ENCODE measurements at regions not wholly inside any gene's neighbourhood (a gene's known extent, or its start where the extent isn't known, plus 50 kb on each side); places are given as distances from the start of the nearest gene placed in this dataset.

- H3K36me3 ChIP-seq (ENCODE audit: insufficient read depth, low read length) = no peaks in the 10 kb centered on the region
- H3K27me3 ChIP-seq (ENCODE audit: insufficient read depth, low read length) = 0 out of 2 replicates have a peak, but pooled peaks cover 4% of the 10 kb centered on the region
- no peak overlapping the region for H3K4me3 ChIP-seq (ENCODE audit: low read length)
- H3K4me1 ChIP-seq (ENCODE audit: insufficient read depth, low read length) = peaks cover 6% of the 10 kb centered on the region; the same call in 1 of the 2 replicates
- no peaks in the 10 kb centered on the region for H3K9me3 ChIP-seq (ENCODE audit: insufficient read depth, low read depth, low read length)
- no peak overlapping the region for H3K27ac ChIP-seq (ENCODE audit: low read depth, low read length)
- no peak overlapping the region for H3K9ac ChIP-seq (ENCODE audit: low read depth, low read length)
These were observed 339.2 kb downstream of the EN1 start for GRCh38 chr2:118508282-118508681.

DNA sequence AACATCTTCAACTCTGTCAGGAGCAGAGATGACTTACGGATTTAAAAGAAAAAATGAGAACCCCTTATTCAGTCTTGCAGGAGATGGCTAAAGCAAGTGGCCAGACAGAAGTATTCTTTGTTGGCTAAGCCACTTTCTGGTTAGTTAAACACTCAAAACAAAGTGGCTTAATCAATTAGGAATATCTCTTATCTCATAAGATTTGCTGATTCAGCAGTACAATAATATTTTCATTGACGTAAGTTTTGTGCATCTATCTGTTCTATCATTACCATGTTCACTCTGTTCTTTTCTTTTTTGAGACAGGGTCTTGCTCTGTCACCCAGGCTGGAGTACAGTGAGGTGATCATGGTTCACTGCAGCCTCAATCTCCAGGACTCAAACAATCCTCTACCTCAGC lies 342.0 kb downstream of the EN1 start:
- Histone ChIP-seq H3K4me3 (ENCODE audit: low read length) (no peak overlapping the region), H3K27ac (ENCODE audit: low read depth, low read length) (no peak overlapping the region), H3K4me1 (ENCODE audit: insufficient read depth, low read length) (peaks cover 6% of the 10 kb centered on the region; the same call in 1 of the 2 replicates), H3K9ac (ENCODE audit: low read depth, low read length) (no peak overlapping the region), H3K36me3 (ENCODE audit: insufficient read depth, low read length) (no peaks in the 10 kb centered on the region), H3K27me3 (ENCODE audit: insufficient read depth, low read length) (0 out of 2 replicates have a peak, but pooled peaks cover 2% of the 10 kb centered on the region), H3K9me3 (ENCODE audit: insufficient read depth, low read depth, low read length) (no peaks in the 10 kb centered on the region)
- WGBS = 91% methylated on average over 2 of the region's 2 CpGs

- 97% methylated on average over 2 of the region's 2 CpGs for WGBS
- Histone ChIP-seq H3K27me3 (ENCODE audit: insufficient read depth, low read length) (no peaks in the 10 kb centered on the region), H3K4me1 (ENCODE audit: insufficient read depth, low read length) (0 out of 2 replicates have a peak, but pooled peaks cover 5% of the 10 kb centered on the region), H3K27ac (ENCODE audit: low read depth, low read length) (no peak overlapping the region), H3K9ac (ENCODE audit: low read depth, low read length) (no peak overlapping the region), H3K9me3 (ENCODE audit: insufficient read depth, low read depth, low read length) (no peaks in the 10 kb centered on the region), H3K4me3 (ENCODE audit: low read length) (no peak overlapping the region), H3K36me3 (ENCODE audit: insufficient read depth, low read length) (no peaks in the 10 kb centered on the region)
These were observed 345.3 kb downstream of the EN1 start for GRCh38 chr2:118502106-118502505.

- H3K4me3 ChIP-seq (ENCODE audit: low read length) = no peak overlapping the region
- no peak overlapping the region for H3K9ac ChIP-seq (ENCODE audit: low read depth, low read length)
- no peaks in the 10 kb centered on the region for H3K9me3 ChIP-seq (ENCODE audit: insufficient read depth, low read depth, low read length)
- no peaks in the 10 kb centered on the region for H3K27me3 ChIP-seq (ENCODE audit: insufficient read depth, low read length)
- H3K4me1 ChIP-seq (ENCODE audit: insufficient read depth, low read length) = 0 out of 2 replicates have a peak, but pooled peaks cover 5% of the 10 kb centered on the region
- H3K36me3 ChIP-seq (ENCODE audit: insufficient read depth, low read length) = no peaks in the 10 kb centered on the region
- no peak overlapping the region for H3K27ac ChIP-seq (ENCODE audit: low read depth, low read length)
These were observed 348.5 kb downstream of the EN1 start for GRCh38 chr2:118498943-118499342.

GRCh38 chr2:118496870-118497611 lies 350.4 kb downstream of the EN1 start:
- Histone ChIP-seq H3K4me1 (ENCODE audit: insufficient read depth, low read length) (peaks cover 10% of the 10 kb centered on the region), H3K4me3 (ENCODE audit: low read length) (no peak overlapping the region), H3K9me3 (ENCODE audit: insufficient read depth, low read depth, low read length) (peaks cover 2% of the 10 kb centered on the region; the same call in 1 of the 2 replicates), H3K27me3 (ENCODE audit: insufficient read depth, low read length) (no peaks in the 10 kb centered on the region), H3K27ac (ENCODE audit: low read depth, low read length) (no peak overlapping the region), H3K9ac (ENCODE audit: low read depth, low read length) (no peak overlapping the region), H3K36me3 (ENCODE audit: insufficient read depth, low read length) (no peaks in the 10 kb centered on the region)
- 89% methylated on average over 6 of the region's 7 CpGs for WGBS

GRCh38 chr2:118496467-118496866 lies 351.0 kb downstream of the EN1 start:
- no peak overlapping the region for H3K27ac ChIP-seq (ENCODE audit: low read depth, low read length)
- 94% methylated on average over 5 of the region's 5 CpGs for WGBS
- H3K9me3 ChIP-seq (ENCODE audit: insufficient read depth, low read depth, low read length) = peaks cover 3% of the 10 kb centered on the region; the same call in 1 of the 2 replicates
- H3K4me1 ChIP-seq (ENCODE audit: insufficient read depth, low read length) = peaks cover 11% of the 10 kb centered on the region
- no peak overlapping the region for H3K4me3 ChIP-seq (ENCODE audit: low read length)
- H3K9ac ChIP-seq (ENCODE audit: low read depth, low read length) = no peak overlapping the region
- no peaks in the 10 kb centered on the region for H3K36me3 ChIP-seq (ENCODE audit: insufficient read depth, low read length)
- no peaks in the 10 kb centered on the region for H3K27me3 ChIP-seq (ENCODE audit: insufficient read depth, low read length)

DNA sequence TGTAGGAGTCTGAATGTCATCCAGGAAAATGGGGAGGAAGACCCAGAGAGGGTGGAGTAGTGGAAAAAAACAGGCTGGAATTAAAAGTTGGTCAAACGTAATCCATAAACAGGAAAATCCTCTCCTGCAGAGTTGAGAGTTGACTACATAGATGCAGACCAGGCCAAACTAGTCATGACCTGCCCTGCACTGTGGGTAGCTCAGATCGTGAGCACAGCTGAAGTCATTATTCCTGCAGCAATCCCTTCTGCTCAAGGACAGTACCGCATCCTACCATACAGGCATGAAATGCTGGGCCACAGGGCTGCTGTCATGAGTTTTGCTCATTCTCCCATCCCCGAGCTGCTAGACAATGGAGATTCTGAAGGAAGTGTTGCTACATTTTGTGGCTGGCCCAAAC lies 352.2 kb downstream of the EN1 start:
- WGBS = 94% methylated on average over 4 of the region's 4 CpGs
- H3K4me3 ChIP-seq (ENCODE audit: low read length) = no peak overlapping the region
- no peak overlapping the region for H3K27ac ChIP-seq (ENCODE audit: low read depth, low read length)
- no peaks in the 10 kb centered on the region for H3K36me3 ChIP-seq (ENCODE audit: insufficient read depth, low read length)
- peaks cover 3% of the 10 kb centered on the region; the same call in 1 of the 2 replicates for H3K9me3 ChIP-seq (ENCODE audit: insufficient read depth, low read depth, low read length)
- H3K4me1 ChIP-seq (ENCODE audit: insufficient read depth, low read length) = peaks cover 21% of the 10 kb centered on the region
- H3K9ac ChIP-seq (ENCODE audit: low read depth, low read length) = no peak overlapping the region
- H3K27me3 ChIP-seq (ENCODE audit: insufficient read depth, low read length) = peaks cover 6% of the 10 kb centered on the region; the same call in 1 of the 2 replicates

- Histone ChIP-seq H3K9ac (ENCODE audit: low read depth, low read length) (no peak overlapping the region), H3K27ac (ENCODE audit: low read depth, low read length) (no peak overlapping the region), H3K27me3 (ENCODE audit: insufficient read depth, low read length) (peaks cover 6% of the 10 kb centered on the region; the same call in 1 of the 2 replicates), H3K36me3 (ENCODE audit: insufficient read depth, low read length) (no peaks in the 10 kb centered on the region), H3K4me3 (ENCODE audit: low read length) (no peak overlapping the region), H3K9me3 (ENCODE audit: insufficient read depth, low read depth, low read length) (peaks cover 3% of the 10 kb centered on the region; the same call in 1 of the 2 replicates), H3K4me1 (ENCODE audit: insufficient read depth, low read length) (peaks cover 29% of the 10 kb centered on the region)
- WGBS = 85% methylated on average over 6 of the region's 7 CpGs
These were observed 354.2 kb downstream of the EN1 start for GRCh38 chr2:118493213-118493612.

DNA sequence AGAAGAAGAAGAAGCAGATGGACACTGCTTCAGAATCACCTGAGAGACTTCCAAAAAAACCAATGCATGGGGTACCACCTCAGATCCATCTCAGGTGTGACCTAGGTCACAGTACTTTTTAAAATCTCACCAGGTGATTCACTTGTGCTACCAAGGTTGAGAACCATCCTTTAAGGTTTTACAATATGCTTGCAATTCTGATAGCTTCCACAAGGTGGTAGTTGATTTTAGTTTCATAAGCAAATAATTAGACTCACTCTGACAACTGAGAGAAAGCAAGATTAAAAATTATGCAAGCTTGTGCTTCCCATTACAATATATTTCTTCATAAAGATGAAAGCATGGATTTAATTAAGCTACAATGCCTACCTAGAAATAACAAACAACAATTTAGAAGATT lies 355.1 kb downstream of the EN1 start:
- Histone ChIP-seq H3K9me3 (ENCODE audit: insufficient read depth, low read depth, low read length) (peaks cover 3% of the 10 kb centered on the region; the same call in 1 of the 2 replicates), H3K27ac (ENCODE audit: low read depth, low read length) (no peak overlapping the region), H3K4me1 (ENCODE audit: insufficient read depth, low read length) (peaks cover 29% of the 10 kb centered on the region), H3K9ac (ENCODE audit: low read depth, low read length) (no peak overlapping the region), H3K27me3 (ENCODE audit: insufficient read depth, low read length) (peaks cover 6% of the 10 kb centered on the region; the same call in 1 of the 2 replicates), H3K36me3 (ENCODE audit: insufficient read depth, low read length) (no peaks in the 10 kb centered on the region), H3K4me3 (ENCODE audit: low read length) (no peak overlapping the region)

GRCh38 chr2:118490330-118490729 lies 357.1 kb downstream of the EN1 start:
- WGBS = 19% methylated on average over 4 of the region's 4 CpGs
- Histone ChIP-seq H3K4me3 (ENCODE audit: low read length) (peak overlapping the region; percentile 28; the same call in 1 of the 2 replicates), H3K27ac (ENCODE audit: low read depth, low read length) (peak overlapping the region; percentile 94), H3K36me3 (ENCODE audit: insufficient read depth, low read length) (no peaks in the 10 kb centered on the region), H3K9me3 (ENCODE audit: insufficient read depth, low read depth, low read length) (peaks cover 3% of the 10 kb centered on the region; the same call in 1 of the 2 replicates), H3K4me1 (ENCODE audit: insufficient read depth, low read length) (peaks cover 29% of the 10 kb centered on the region), H3K9ac (ENCODE audit: low read depth, low read length) (peak overlapping the region; percentile 49; the same call in 1 of the 2 replicates), H3K27me3 (ENCODE audit: insufficient read depth, low read length) (peaks cover 6% of the 10 kb centered on the region; the same call in 1 of the 2 replicates)

GRCh38 chr2:118489712-118490299 lies 357.6 kb downstream of the EN1 start:
- peaks cover 29% of the 10 kb centered on the region for H3K4me1 ChIP-seq (ENCODE audit: insufficient read depth, low read length)
- H3K9ac ChIP-seq (ENCODE audit: low read depth, low read length) = peak overlapping the region; percentile 49; the same call in 1 of the 2 replicates
- peak overlapping the region; percentile 28; the same call in 1 of the 2 replicates for H3K4me3 ChIP-seq (ENCODE audit: low read length)
- H3K36me3 ChIP-seq (ENCODE audit: insufficient read depth, low read length) = no peaks in the 10 kb centered on the region
- H3K27me3 ChIP-seq (ENCODE audit: insufficient read depth, low read length) = peaks cover 6% of the 10 kb centered on the region; the same call in 1 of the 2 replicates
- H3K9me3 ChIP-seq (ENCODE audit: insufficient read depth, low read depth, low read length) = peaks cover 3% of the 10 kb centered on the region; the same call in 1 of the 2 replicates
- peak overlapping the region; percentile 94 for H3K27ac ChIP-seq (ENCODE audit: low read depth, low read length)
- WGBS = 64% methylated on average over 6 of the region's 6 CpGs
